ENCODE measurements at regions not wholly inside any gene's neighbourhood (a gene's known extent, or its start where the extent isn't known, plus 50 kb on each side); places are given as distances from the start of the nearest gene placed in this dataset.

DNA sequence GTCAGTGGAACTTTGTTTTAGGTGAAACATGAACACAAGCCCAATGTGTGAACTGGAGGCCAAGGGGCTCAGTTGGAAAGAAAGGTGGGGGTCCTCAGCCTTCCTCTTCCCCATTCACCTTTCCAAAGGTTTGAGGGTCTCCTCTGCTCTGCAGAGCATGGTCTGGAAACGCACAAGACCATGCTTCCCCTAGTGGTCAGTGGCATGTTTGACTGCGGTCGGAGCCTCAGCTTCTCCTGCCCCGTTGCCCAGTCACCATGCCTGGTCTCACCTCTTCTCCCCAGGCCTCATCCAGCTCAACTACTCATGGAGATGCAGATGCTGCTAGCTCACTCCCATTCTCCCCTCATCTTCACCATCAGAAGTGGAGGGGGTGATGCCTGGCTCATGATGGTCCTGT is 340.3 kb downstream of the GADD45G start:
- TF ChIP-seq, protein P1, sequence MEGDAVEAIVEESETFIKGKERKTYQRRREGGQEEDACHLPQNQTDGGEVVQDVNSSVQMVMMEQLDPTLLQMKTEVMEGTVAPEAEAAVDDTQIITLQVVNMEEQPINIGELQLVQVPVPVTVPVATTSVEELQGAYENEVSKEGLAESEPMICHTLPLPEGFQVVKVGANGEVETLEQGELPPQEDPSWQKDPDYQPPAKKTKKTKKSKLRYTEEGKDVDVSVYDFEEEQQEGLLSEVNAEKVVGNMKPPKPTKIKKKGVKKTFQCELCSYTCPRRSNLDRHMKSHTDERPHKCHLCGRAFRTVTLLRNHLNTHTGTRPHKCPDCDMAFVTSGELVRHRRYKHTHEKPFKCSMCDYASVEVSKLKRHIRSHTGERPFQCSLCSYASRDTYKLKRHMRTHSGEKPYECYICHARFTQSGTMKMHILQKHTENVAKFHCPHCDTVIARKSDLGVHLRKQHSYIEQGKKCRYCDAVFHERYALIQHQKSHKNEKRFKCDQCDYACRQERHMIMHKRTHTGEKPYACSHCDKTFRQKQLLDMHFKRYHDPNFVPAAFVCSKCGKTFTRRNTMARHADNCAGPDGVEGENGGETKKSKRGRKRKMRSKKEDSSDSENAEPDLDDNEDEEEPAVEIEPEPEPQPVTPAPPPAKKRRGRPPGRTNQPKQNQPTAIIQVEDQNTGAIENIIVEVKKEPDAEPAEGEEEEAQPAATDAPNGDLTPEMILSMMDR (conservative IDR thresholded peaks at IDR 0.05 in 1 of 2, IDR thresholded peaks at IDR 0.05 in 1 of 2; ENCODE audit: extremely low read depth in 1 of 2, insufficient read depth in 1 of 2, low read depth in 1 of 2, low read length in 2 of 2) = no peak
- TF ChIP-seq EZH2 (IDR thresholded peaks at IDR 0.05; ENCODE audit: borderline replicate concordance, low read length) = no peak

All from mammary epithelial cell (primary cell).